GM19324 (cell line): ENCODE measurements at regions not wholly inside any gene's neighbourhood (a gene's known extent, or its start where the extent isn't known, plus 50 kb on each side); places are given as distances from the start of the nearest gene placed in this dataset.

Source experiments
- ATAC-seq: cut with Tn5 transposase; IDR thresholded peaks from one replicate; pipeline ENCODE4 v1.9.1; 2021; ENCODE audit warnings: mild to moderate bottlenecking, moderate library complexity; ENCODE audit not compliant: unreplicated experiment, low FRiP score

GRCh38 chr3:182183716-182184430 is 472.1 kb downstream of the SOX2 start:
- ATAC-seq = no peak

GRCh38 chr3:182185313-182185712 is 473.6 kb downstream of the SOX2 start:
- ATAC-seq = no peak

DNA sequence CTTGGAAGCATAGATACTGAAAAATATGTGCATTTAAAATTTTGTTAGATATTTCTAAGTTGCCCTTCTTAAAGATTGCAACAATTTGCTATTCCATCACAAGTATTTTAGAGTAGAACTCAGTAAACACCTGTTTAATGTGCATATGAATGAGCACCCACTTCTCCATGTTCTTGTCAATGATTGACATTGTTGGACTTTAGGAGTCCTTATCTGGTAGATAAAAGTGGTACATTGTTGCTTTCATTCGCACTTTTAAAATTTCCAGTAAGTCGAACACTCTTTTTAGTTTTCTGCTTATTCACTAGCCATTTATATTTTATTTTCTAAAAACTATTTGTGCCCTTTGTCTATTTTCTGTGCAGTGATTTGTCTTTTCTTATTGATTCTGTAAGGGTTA is 478.3 kb downstream of the SOX2 start:
- no peak for ATAC-seq

- no peak for ATAC-seq
Measured at GRCh38 chr3:182198345-182198744, 486.6 kb downstream of the SOX2 start.

DNA sequence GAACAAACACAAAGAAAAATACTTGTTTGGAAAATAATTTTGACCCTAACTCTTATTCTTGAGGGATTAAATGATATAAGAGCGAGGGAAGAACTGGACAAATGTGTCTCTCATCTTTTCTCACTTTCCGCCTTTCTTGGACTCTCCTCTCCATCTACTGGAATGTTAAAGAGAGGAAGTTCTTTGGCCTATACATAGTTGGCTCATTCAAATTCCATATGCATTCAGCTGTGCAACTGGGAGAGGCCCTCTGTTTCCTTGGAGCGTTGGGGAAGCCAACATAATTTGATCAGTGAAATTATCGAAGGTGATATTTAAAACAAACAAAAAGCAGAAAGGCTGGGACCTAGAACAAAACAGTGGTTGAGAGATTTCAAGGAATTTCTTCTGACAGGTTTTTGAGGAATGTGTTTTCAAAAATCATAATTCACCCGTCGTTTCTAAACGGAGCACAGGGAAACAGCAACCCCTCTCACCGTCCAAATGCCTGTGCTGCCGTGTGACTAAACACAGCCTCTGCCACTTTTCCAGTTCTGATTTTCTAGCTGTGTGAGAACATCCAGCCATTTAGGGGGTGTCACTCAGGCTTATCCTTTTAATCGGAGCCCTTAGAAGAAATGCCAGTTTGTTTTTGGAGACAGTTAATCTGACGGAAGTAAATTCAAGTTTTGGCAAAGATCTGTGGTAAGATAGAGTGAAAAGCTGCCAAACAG is 489.9 kb downstream of the SOX2 start:
- no peak for ATAC-seq

DNA sequence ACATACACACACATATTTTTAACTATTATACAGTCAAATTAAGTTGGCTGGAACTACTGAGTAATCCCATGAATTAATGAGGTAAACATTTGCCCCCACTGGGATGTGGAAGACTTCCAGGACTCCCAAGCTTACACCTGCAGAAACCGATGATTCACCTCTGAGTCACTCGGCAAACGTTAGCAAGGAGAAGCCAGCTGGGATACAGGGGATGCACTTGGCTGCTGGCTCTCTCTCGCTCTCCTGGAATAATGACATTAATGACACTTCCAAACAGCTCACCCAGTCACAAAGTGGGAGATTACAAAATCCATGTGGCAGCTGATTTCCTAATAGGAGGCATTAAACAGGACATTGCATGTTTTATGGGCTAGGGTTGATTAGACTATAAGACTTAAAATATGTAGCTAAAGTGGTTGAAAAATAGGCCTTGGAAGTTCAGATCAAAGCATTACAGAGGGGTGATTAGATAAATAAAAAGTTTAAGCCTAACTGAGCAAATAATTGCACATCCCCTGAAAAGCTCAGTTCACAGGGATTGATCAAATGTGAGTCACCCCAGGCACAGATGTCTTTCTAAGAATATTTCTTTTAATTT is 500.9 kb downstream of the SOX2 start:
- ATAC-seq = no peak

DNA sequence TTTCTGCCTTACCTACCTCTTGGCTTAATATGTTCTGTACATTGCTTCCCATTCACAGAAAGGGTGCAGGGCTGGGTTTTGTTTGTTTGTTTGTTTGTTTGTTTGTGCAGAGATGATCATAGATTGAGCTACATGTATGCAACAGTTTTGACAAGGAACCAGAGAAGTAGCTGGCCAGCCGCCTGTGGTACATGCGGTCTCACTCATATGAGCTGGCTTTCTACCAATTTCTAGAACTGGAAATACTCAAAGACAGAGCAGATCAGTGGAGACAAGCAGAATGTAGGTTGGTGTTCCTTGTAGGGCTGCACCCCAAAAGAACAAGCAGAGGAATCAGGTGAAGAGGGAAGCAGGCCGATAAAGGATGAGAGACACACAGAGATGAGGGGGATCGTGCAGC is 502.7 kb downstream of the SOX2 start:
- no peak for ATAC-seq

GRCh38 chr3:182215881-182216280 is 504.2 kb downstream of the SOX2 start:
- ATAC-seq = no peak

DNA sequence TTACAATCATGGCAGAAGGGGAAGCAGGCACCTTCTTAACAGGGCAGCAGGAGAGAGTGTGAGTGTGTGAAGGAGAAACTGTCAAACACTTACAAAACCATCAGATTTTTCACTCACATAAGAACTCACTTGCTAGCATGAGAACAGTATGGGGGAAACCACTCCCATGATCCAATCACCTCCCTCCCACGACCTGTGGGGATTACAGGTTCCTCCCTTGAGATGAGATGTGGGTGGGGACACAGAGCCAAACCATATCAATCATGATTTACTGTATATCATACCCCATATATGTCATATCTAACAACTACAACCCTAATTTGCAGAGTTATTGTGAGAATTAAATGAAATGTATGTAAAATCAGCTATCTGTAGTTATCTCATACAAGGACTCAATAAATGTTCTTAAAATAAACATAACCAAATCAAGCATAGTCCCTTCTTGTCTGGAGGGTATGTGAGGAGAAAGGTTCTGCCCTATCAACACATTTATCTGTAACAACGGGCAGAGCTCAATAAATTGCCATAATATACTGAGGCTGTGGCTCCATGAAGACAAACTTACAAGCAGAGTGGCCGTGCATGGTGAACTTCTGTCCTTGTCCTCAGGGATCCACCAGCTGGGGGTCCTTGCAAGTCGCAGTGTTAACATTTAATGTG is 504.7 kb downstream of the SOX2 start:
- no peak for ATAC-seq

DNA sequence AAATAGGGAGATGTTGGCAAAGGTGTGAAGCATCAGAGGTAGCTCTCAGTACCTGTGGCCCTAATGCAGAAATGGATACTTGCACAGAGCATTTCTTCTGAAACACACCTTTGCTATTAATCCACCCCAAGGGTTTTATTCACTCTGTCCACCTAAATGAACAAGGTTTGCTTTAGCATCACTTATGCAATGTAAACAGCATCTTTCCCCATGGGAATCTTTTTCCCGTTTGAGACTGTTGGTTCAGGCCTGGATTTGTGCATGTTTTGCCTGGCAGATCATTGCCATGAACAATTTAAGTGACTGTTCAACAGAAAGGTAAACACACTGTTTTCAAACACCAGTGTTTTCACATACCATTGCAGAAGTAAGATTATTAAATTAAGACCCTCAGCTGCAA is 508.3 kb downstream of the SOX2 start:
- ATAC-seq = no peak

- no peak for ATAC-seq
Measured at GRCh38 chr3:182220471-182220870, 508.7 kb downstream of the SOX2 start.

DNA sequence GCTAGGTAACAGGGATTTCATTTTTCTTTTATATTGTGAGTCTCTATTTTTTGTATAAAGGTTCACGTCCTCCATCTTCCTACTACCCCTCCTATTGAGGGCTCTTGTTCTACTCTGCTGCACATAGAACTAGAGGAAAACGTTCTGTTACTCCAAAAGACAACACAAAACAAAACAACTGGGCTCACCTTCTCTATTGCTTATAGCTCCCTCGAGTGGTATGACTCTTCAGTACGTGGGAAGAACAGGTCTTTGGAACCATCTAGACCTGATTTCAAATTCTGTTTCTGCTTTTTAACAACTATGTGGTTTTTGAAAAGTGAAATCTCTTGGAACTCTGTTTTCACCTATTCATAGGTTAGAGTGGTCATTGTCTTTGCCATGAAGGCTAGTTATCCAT is 515.3 kb downstream of the SOX2 start:
- no peak for ATAC-seq

DNA sequence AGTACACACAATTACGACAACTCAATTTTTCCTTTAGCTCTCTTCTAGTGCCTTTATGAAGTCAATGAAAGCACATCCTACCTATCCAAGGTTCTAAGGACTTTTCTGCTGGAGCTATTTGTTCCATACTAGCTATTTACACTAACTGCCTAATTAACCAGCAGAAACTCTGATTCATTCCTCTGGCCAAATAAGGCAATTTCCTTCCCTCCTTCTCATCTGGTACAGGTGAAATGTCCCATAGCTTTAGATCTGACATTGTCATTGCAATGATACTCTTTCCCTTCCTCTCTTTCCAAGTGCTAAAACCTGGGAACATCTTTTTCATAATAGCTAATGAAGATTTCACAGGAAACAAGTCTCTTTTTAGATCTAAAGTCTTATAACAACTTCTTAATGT is 521.7 kb downstream of the SOX2 start:
- no peak for ATAC-seq

DNA sequence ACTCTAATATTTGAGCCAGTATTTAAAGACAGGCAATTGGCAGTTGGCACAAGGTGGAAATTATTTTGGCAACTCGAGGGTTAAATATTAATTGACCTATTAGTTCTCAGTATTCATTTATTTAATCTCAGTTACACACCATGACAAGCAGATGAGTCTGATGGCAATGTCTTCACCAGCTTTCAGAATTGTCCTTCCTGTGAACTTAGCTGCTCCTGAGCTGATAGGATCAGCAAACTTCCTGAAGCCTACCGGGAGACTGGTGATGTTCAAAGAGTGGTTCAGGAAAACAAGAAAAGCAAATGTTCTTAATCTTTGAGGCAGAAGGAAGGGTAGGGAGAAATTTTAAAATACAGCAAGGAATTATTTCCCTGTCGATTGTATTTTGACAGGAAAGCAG is 522.2 kb downstream of the SOX2 start:
- no peak for ATAC-seq

- no peak for ATAC-seq
Measured at GRCh38 chr3:182234881-182235280, 523.2 kb downstream of the SOX2 start.

- ATAC-seq = no peak
Measured at GRCh38 chr3:182235504-182235903, 523.8 kb downstream of the SOX2 start.

DNA sequence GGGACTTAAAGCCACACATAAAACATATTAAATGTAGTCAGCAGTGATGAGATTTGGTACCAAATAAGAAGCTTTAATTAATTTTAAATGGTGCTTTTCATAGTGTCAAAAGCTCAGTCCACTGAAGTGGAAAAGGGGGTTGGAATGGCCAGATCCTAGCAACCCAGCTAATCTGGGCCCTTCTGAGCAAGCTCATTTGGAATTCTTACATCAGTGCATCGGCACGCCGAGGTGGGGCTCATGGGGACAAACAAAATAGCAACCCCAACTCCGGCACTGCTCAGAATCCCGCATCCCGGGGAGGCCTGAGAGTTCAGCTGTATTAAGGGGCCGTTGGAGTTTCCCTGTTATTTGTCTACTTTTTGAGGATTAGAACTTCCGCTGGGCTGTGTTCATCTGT is 526.4 kb downstream of the SOX2 start:
- ATAC-seq = no peak

DNA sequence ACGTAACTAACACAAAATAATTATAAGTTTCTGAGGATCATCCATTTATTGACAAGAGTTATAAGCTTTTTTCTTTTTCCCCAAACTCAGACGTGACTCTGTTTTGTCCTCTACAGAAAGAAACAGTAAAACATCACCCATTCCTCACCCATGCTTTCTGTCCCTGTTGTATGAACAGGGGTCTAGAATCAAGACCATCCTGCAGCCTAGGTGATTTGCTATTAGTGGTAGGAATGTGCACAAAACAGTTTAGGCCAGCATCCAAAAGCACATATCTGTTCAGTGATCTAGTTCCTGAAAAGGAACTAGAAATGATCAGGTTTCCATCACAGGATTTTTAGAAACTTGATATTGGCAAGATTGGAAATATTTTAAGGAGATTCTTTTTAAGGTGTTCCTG is 527.6 kb downstream of the SOX2 start:
- ATAC-seq = no peak

DNA sequence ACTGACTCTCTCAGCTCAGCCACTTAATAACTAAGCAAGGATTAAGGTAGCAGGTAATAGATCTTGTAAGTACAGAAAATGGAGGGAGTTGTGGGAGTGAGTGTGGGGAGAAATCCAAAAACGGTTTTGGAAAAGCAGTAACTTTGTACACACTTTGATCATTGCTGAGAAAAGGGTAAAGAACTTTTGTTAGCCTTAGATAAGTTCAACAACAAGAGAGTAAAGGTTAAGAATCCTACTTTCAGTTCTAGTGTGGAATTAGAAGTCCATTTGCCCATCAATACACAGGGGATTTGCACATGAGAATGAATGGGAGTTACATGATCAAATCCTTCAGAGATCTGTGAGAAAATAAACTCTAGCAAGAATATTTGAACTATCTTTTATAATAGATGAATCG is 528.7 kb downstream of the SOX2 start:
- ATAC-seq = no peak

DNA sequence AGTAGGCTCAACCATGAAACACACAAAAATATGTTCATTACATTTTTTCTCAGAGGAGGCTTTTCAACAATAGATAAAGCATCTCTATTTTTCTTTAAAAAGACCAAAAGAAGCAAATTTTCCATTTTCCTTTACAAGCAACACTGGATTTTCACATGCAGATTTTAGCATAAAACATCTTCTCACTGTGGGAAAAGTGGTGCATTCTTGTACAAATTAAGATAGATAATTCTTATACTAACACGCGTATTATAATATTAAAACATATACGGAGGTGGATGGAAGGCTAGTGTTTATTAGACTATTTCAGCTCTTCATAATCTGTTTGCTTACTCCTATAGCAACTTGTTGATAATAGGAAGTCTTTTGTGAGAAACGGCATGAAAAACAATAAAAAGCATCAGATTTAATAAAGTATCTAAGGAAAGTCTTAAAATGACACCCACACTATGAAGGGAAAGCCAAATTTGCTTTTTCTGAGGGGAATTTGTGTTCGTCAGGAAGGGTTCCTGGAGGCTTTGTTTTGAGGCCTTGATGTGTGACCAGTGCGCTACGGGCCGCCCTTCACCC is 529.6 kb downstream of the SOX2 start:
- ATAC-seq = no peak
